ENCODE measurements at regions not wholly inside any gene's neighbourhood (a gene's known extent, or its start where the extent isn't known, plus 50 kb on each side); places are given as distances from the start of the nearest gene placed in this dataset.

DNA sequence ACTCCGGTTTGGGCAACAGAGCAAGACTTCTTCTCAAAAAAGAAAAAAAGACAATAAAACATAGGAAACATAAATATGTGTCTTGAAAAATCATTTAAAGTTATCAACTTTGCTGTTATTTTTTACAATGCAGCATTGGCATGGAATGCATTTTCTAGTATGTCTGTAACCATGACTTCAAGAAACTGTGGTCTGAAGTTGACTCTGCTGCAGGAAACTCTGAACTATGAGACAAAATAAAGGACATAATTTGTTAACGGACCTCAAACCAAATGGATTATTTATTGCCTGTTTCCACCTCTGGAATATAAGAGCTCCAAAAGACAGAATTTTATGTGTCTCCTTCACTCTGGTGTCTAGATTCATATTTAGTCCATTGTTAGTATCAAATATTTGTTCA, 79.1 kb downstream of the TRIB2 start:
- WGBS: 90% methylated on average over 2 of the region's 2 CpGs

DNA sequence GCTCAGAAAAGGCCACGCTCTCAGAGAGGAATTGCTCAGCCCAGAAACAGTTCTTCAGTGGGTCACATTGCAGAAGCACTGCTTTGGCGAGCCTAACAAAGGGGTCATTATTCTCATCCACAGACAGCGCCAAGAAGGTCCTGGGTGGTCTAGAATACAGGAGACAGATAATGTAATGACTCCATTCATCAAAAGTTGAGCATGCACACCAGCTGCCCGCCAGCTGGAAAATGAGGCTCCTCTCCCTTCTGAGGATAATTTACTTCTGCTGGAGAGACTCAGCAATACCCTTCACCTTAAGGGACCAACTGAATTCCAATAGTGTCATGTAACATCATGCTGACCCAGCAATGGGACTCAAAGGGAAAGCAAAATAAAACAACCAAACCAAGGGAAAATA, 79.9 kb downstream of the TRIB2 start:
- Histone ChIP-seq H3K9me3 (ENCODE audit: insufficient read depth, low read depth, low read length) (peaks cover 5% of the 10 kb centered on the region), H3K9ac (ENCODE audit: low read depth, low read length) (no peak overlapping the region), H3K4me1 (ENCODE audit: insufficient read depth, low read length) (no peaks in the 10 kb centered on the region), H3K36me3 (ENCODE audit: insufficient read depth, low read length) (no peaks in the 10 kb centered on the region), H3K27me3 (ENCODE audit: insufficient read depth, low read length) (no peaks in the 10 kb centered on the region), H3K4me3 (ENCODE audit: low read length) (no peak overlapping the region), H3K27ac (ENCODE audit: low read depth, low read length) (no peak overlapping the region)
- 92% methylated on average over 4 of the region's 4 CpGs for WGBS

More for the DNA sequence above, 79.1 kb downstream of the TRIB2 start:
- Histone ChIP-seq H3K36me3 (ENCODE audit: insufficient read depth, low read length) (no peaks in the 10 kb centered on the region), H3K9me3 (ENCODE audit: insufficient read depth, low read depth, low read length) (no peaks in the 10 kb centered on the region), H3K27me3 (ENCODE audit: insufficient read depth, low read length) (no peaks in the 10 kb centered on the region), H3K4me1 (ENCODE audit: insufficient read depth, low read length) (no peaks in the 10 kb centered on the region), H3K9ac (ENCODE audit: low read depth, low read length) (no peak overlapping the region), H3K4me3 (ENCODE audit: low read length) (no peak overlapping the region), H3K27ac (ENCODE audit: low read depth, low read length) (no peak overlapping the region)

DNA sequence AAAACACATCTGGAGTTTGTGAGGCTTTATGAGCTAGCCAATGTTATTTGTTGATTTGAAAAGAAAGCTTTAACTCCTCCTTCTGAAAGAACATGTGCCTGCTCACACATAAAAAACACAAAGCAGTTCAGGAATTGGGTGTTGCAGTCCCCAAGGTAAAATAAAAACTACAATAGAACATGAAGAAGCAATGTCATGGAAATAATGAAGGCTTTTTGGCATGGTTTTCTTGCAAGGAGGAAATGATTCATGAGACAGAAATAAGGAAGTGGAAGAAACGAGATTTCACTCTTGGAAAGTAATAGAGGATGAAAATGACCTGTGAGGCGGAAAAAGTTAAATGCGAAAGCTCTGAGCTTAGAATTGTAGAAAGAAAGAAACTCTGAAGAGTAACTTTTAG, 81.1 kb downstream of the TRIB2 start:
- WGBS: 92% methylated on average over 3 of the region's 3 CpGs
- Histone ChIP-seq H3K27me3 (ENCODE audit: insufficient read depth, low read length) (no peaks in the 10 kb centered on the region), H3K27ac (ENCODE audit: low read depth, low read length) (no peak overlapping the region), H3K4me1 (ENCODE audit: insufficient read depth, low read length) (no peaks in the 10 kb centered on the region), H3K4me3 (ENCODE audit: low read length) (no peak overlapping the region), H3K9me3 (ENCODE audit: insufficient read depth, low read depth, low read length) (peaks cover 11% of the 10 kb centered on the region), H3K36me3 (ENCODE audit: insufficient read depth, low read length) (no peaks in the 10 kb centered on the region), H3K9ac (ENCODE audit: low read depth, low read length) (no peak overlapping the region)

GRCh38 chr2:12803607-12804006, 86.9 kb downstream of the TRIB2 start:
- no peak overlapping the region for H3K9ac ChIP-seq (ENCODE audit: low read depth, low read length)
- H3K9me3 ChIP-seq (ENCODE audit: insufficient read depth, low read depth, low read length): peaks cover 11% of the 10 kb centered on the region
- no peak overlapping the region for H3K27ac ChIP-seq (ENCODE audit: low read depth, low read length)
- H3K4me3 ChIP-seq (ENCODE audit: low read length): no peak overlapping the region
- H3K36me3 ChIP-seq (ENCODE audit: insufficient read depth, low read length): no peaks in the 10 kb centered on the region
- H3K27me3 ChIP-seq (ENCODE audit: insufficient read depth, low read length): no peaks in the 10 kb centered on the region
- H3K4me1 ChIP-seq (ENCODE audit: insufficient read depth, low read length): peaks cover 6% of the 10 kb centered on the region

DNA sequence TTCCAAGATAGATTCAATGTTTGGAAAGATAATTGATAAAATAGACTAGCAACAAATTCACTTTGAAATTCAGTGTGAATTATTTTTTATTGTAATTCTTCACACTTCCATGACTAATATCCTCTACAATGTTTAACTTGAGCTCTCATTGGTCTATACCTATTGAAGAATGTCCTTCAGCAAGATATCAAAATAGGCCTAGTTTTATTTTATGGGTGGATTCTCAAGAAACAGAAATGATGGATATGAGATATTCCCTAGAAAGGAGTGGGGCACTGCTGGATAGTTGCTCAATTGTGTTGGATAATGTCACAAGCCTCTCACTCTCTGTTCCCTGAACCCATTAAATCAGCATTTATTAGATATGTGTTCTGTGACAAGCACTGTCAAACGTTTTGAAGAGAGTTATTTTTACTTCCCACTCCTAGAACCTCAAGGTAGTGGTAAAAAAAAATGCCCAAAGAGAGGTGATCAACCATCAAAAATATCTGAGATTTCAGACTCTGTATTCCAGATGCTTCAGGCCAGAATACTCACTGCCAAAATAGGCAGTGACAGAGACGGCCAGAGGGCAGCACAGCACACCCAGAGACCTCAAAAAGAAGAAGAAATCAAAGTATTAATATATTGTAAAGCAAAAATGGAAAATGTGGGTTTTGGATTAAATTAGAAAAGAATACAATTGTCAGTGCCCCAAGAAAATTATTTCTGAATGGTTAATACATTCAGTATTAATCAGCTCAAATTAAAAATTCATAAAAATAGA, 87.5 kb downstream of the TRIB2 start:
- no peak overlapping the region for H3K27ac ChIP-seq (ENCODE audit: low read depth, low read length)
- no peak overlapping the region for H3K4me3 ChIP-seq (ENCODE audit: low read length)
- no peak overlapping the region for H3K9ac ChIP-seq (ENCODE audit: low read depth, low read length)
- H3K4me1 ChIP-seq (ENCODE audit: insufficient read depth, low read length): peaks cover 6% of the 10 kb centered on the region
- H3K36me3 ChIP-seq (ENCODE audit: insufficient read depth, low read length): no peaks in the 10 kb centered on the region
- H3K27me3 ChIP-seq (ENCODE audit: insufficient read depth, low read length): no peaks in the 10 kb centered on the region
- WGBS: 38% methylated on average over 1 of the region's 2 CpGs
- H3K9me3 ChIP-seq (ENCODE audit: insufficient read depth, low read depth, low read length): peaks cover 11% of the 10 kb centered on the region

DNA sequence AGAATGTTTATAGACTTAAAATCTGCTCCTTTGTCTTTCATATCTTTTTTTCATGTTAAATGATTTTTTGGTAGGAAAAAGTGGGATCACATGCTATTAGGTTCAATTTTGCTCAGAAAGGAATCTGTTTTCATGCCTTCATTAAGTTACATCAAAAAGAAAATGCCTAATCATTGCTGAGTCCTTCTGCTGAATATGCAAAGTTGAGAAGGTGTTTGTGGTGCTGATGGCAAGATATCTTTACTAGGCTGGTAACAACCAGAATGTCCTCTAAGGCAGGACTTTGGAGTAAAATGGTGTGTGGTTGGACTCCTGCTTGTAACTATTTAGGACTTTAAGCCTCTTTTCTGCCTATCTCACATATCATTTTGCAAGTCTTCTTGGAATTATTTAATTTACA, 88.3 kb downstream of the TRIB2 start:
- Histone ChIP-seq H3K27me3 (ENCODE audit: insufficient read depth, low read length) (no peaks in the 10 kb centered on the region), H3K27ac (ENCODE audit: low read depth, low read length) (no peak overlapping the region)

GRCh38 chr2:12806549-12807242, 90.0 kb downstream of the TRIB2 start:
- H3K36me3 ChIP-seq (ENCODE audit: insufficient read depth, low read length): no peaks in the 10 kb centered on the region
- H3K9ac ChIP-seq (ENCODE audit: low read depth, low read length): no peak overlapping the region
- H3K9me3 ChIP-seq (ENCODE audit: insufficient read depth, low read depth, low read length): peaks cover 5% of the 10 kb centered on the region; the same call in 1 of the 2 replicates
- no peak overlapping the region for H3K27ac ChIP-seq (ENCODE audit: low read depth, low read length)
- H3K27me3 ChIP-seq (ENCODE audit: insufficient read depth, low read length): no peaks in the 10 kb centered on the region
- H3K4me3 ChIP-seq (ENCODE audit: low read length): no peak overlapping the region
- 98% methylated on average over 5 of the region's 5 CpGs for whole genome bisulfite sequencing
- H3K4me1 ChIP-seq (ENCODE audit: insufficient read depth, low read length): peaks cover 6% of the 10 kb centered on the region

More for the DNA sequence above, 88.3 kb downstream of the TRIB2 start:
- H3K9me3 ChIP-seq (ENCODE audit: insufficient read depth, low read depth, low read length): peaks cover 11% of the 10 kb centered on the region
- H3K9ac ChIP-seq (ENCODE audit: low read depth, low read length): no peak overlapping the region
- no peaks in the 10 kb centered on the region for H3K36me3 ChIP-seq (ENCODE audit: insufficient read depth, low read length)
- no peak overlapping the region for H3K4me3 ChIP-seq (ENCODE audit: low read length)
- peaks cover 6% of the 10 kb centered on the region for H3K4me1 ChIP-seq (ENCODE audit: insufficient read depth, low read length)

GRCh38 chr2:12807907-12808810, 91.4 kb downstream of the TRIB2 start:
- WGBS: 96% methylated on average over 4 of the region's 6 CpGs
- Histone ChIP-seq H3K9ac (ENCODE audit: low read depth, low read length) (no peak overlapping the region), H3K4me1 (ENCODE audit: insufficient read depth, low read length) (peaks cover 6% of the 10 kb centered on the region), H3K36me3 (ENCODE audit: insufficient read depth, low read length) (no peaks in the 10 kb centered on the region), H3K9me3 (ENCODE audit: insufficient read depth, low read depth, low read length) (no peaks in the 10 kb centered on the region), H3K4me3 (ENCODE audit: low read length) (no peak overlapping the region), H3K27me3 (ENCODE audit: insufficient read depth, low read length) (no peaks in the 10 kb centered on the region), H3K27ac (ENCODE audit: low read depth, low read length) (no peak overlapping the region)

GRCh38 chr2:12809526-12809925, 92.8 kb downstream of the TRIB2 start:
- Histone ChIP-seq H3K9ac (ENCODE audit: low read depth, low read length) (no peak overlapping the region), H3K27ac (ENCODE audit: low read depth, low read length) (no peak overlapping the region), H3K36me3 (ENCODE audit: insufficient read depth, low read length) (no peaks in the 10 kb centered on the region), H3K27me3 (ENCODE audit: insufficient read depth, low read length) (no peaks in the 10 kb centered on the region), H3K9me3 (ENCODE audit: insufficient read depth, low read depth, low read length) (no peaks in the 10 kb centered on the region), H3K4me1 (ENCODE audit: insufficient read depth, low read length) (peaks cover 6% of the 10 kb centered on the region), H3K4me3 (ENCODE audit: low read length) (no peak overlapping the region)
- WGBS: 82% methylated on average over 4 of the region's 4 CpGs

DNA sequence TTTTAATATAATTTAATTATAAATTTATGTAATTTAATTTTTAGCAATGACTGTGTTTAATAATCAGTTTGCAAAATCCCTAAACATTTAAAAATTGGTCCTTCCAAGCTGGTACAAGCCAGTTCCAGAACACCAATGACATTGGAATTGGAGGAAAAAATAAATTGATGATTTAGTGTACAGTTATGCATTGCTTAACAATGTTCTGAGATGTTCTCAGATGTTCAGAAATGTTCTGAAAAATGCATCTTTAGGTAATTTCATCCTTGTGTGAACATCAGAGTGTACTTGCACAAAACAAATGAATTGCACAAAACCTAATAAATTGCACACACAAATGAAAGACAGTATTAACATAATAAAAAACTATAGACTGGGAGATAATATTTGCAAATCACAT, 95.2 kb downstream of the TRIB2 start:
- no peak overlapping the region for H3K4me3 ChIP-seq (ENCODE audit: low read length)
- H3K27ac ChIP-seq (ENCODE audit: low read depth, low read length): no peak overlapping the region
- H3K36me3 ChIP-seq (ENCODE audit: insufficient read depth, low read length): no peaks in the 10 kb centered on the region
- no peaks in the 10 kb centered on the region for H3K27me3 ChIP-seq (ENCODE audit: insufficient read depth, low read length)
- H3K4me1 ChIP-seq (ENCODE audit: insufficient read depth, low read length): no peaks in the 10 kb centered on the region
- H3K9ac ChIP-seq (ENCODE audit: low read depth, low read length): no peak overlapping the region
- H3K9me3 ChIP-seq (ENCODE audit: insufficient read depth, low read depth, low read length): no peaks in the 10 kb centered on the region

DNA sequence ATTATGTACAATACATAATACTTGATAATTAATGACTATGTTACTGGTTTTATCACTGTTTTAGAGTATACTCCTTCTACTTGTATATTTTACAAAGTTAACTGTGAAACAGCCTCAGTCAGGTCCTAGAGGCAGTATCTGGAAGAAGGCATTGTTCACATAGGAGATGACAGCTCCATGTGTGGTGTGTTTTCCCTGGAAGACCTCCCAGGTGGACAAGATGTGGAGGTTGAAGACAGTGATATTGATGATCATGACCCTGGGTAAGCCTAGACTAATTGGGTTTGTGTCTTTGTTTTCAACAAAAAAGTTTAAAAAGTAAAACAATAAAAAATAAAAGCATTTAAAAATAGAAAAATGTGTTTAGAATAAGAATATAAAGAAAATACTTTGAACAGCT, 96.4 kb downstream of the TRIB2 start:
- no peak overlapping the region for H3K9ac ChIP-seq (ENCODE audit: low read depth, low read length)
- no peak overlapping the region for H3K4me3 ChIP-seq (ENCODE audit: low read length)
- H3K4me1 ChIP-seq (ENCODE audit: insufficient read depth, low read length): no peaks in the 10 kb centered on the region
- no peaks in the 10 kb centered on the region for H3K9me3 ChIP-seq (ENCODE audit: insufficient read depth, low read depth, low read length)
- H3K36me3 ChIP-seq (ENCODE audit: insufficient read depth, low read length): no peaks in the 10 kb centered on the region
- no peaks in the 10 kb centered on the region for H3K27me3 ChIP-seq (ENCODE audit: insufficient read depth, low read length)
- no peak overlapping the region for H3K27ac ChIP-seq (ENCODE audit: low read depth, low read length)

Data from HUES64 (cell line).